HCT116 (cell line): ENCODE measurements at regions not wholly inside any gene's neighbourhood (a gene's known extent, or its start where the extent isn't known, plus 50 kb on each side); places are given as distances from the start of the nearest gene placed in this dataset.

ENCODE experiments used
- EZH2 ChIP-seq: fragments of 200-600 bp; sonication (generic); IDR thresholded peaks from 2 replicates; pipeline ENCODE4 v1.6.1; 2017; ENCODE audit warnings: antibody characterized with exemption, mixed run types
- SP1 ChIP-seq: IDR thresholded peaks from 2 replicates; pipeline ENCODE4 v1.6.1; 2012; ENCODE audit warnings: low read depth
- ZNF274 ChIP-seq: fragments of 200-500 bp; sonication (Bioruptor generic); IDR thresholded peaks from 2 replicates; pipeline ENCODE4 v1.6.1; 2014; ENCODE audit warnings: mild to moderate bottlenecking, low read depth, low read length, inconsistent platforms
- TF ChIP-seq, protein P1 (sequence below), 3 experiments: fragments of 200-600 bp in 1 of 3; sonication (generic) in 1 of 3; IDR thresholded peaks in 2 of 3; conservative IDR thresholded peaks in 1 of 3; 2 replicates each; pipeline ENCODE4 v1.5.1; 2012 to 2017; ENCODE audit warnings: low read depth in 2 of 3, low read length in 2 of 3, antibody characterized with exemption in 1 of 3, borderline replicate concordance in 1 of 3, control low read depth in 1 of 3, mild to moderate bottlenecking in 1 of 3, mixed read lengths in 1 of 3, mixed run types in 1 of 3, moderate library complexity in 1 of 3; ENCODE audit not compliant: insufficient read depth in 1 of 3

DNA sequence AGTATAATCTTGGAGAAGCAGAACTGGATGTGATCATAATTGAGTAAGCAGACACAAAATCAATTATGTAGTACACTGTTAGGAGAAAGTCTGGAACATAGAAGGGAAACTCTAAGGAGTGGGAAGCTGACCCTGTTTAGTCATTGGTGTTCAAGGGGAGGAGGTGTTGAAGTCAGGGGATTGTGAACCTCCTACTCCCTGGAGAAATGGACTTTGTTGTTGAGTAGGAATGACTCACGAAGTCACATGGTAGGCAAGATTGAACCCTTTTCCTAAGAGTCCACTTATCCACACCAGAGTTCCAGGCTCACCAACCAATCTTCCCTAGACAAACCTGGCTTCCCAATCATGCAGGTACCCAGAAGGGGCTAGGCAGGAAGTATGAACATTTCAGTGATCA, 81.0 kb upstream of the BCL11A start:
- TF ChIP-seq, protein P1, sequence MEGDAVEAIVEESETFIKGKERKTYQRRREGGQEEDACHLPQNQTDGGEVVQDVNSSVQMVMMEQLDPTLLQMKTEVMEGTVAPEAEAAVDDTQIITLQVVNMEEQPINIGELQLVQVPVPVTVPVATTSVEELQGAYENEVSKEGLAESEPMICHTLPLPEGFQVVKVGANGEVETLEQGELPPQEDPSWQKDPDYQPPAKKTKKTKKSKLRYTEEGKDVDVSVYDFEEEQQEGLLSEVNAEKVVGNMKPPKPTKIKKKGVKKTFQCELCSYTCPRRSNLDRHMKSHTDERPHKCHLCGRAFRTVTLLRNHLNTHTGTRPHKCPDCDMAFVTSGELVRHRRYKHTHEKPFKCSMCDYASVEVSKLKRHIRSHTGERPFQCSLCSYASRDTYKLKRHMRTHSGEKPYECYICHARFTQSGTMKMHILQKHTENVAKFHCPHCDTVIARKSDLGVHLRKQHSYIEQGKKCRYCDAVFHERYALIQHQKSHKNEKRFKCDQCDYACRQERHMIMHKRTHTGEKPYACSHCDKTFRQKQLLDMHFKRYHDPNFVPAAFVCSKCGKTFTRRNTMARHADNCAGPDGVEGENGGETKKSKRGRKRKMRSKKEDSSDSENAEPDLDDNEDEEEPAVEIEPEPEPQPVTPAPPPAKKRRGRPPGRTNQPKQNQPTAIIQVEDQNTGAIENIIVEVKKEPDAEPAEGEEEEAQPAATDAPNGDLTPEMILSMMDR (IDR thresholded peaks at IDR 0.05 in 2 of 3, conservative IDR thresholded peaks at IDR 0.05 in 1 of 3; ENCODE audit: borderline replicate concordance in 1 of 3, insufficient read depth in 1 of 3, low read depth in 2 of 3, low read length in 2 of 3): no peak
- no peak for TF ChIP-seq SP1
- no peak for TF ChIP-seq ZNF274
- no peak for TF ChIP-seq EZH2
